GM19239 (cell line): ENCODE measurements at regions not wholly inside any gene's neighbourhood (a gene's known extent, or its start where the extent isn't known, plus 50 kb on each side); places are given as distances from the start of the nearest gene placed in this dataset.

Experiments
- DNase-seq: peaks from one replicate; pipeline ENCODE4 v3.0.0; 2011; ENCODE audit warnings: low spot score; ENCODE audit not compliant: insufficient read length
- FAIRE-seq: peaks from 2 replicates; lab custom pipeline; 2011; peaks lifted over from hg19 to GRCh38; lab: Jason Lieb, UNC

- DNase-seq (no peak), FAIRE-seq (no peak)
Observed at GRCh38 chr21:43305811-43306311, 121.1 kb downstream of the SIK1 start.

DNA sequence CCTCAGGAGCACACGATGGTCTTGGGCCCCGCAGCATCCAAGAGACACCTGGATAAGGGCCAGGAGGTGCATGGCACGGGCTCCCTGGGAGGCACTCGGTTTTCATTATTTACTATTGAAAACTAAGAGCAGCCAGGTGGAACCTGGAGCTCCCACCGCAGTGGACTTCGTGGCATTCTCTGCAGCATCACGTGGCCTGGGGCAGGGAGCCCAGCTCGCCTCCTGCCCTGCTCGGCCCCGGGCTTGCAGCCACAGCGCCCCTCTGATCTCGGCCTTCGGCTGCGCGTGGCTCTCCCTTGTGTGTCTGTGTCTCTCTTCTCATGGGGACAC, 121.6 kb downstream of the SIK1 start:
- DNase-seq (no peak), FAIRE-seq (no peak)

- no peak for FAIRE-seq
Observed at GRCh38 chr21:43304621-43305335, 122.2 kb downstream of the SIK1 start.

DNA sequence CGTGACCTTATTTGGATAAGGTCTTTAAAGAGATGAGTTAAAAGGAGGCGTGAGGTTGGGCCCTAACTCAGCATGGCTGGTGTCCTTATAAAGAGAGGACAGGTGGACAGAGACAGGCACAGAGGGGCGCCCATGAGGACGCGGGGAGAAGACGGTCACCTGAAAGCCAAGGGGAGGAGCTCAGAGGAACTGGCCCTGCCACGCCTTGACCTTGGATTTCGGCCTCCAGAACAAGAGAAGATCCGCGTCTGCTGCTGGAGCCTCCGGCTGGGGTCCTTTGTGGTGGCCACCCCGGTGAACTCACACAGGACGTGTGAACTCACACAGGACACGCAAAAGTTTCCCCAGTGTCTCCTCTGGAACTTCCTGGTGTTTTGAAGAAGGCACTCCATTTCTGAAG, 122.7 kb downstream of the SIK1 start:
- FAIRE-seq (no peak), DNase-seq (no peak)

More at GRCh38 chr21:43304621-43305335, 122.2 kb downstream of the SIK1 start:
- no peak for DNase-seq

DNA sequence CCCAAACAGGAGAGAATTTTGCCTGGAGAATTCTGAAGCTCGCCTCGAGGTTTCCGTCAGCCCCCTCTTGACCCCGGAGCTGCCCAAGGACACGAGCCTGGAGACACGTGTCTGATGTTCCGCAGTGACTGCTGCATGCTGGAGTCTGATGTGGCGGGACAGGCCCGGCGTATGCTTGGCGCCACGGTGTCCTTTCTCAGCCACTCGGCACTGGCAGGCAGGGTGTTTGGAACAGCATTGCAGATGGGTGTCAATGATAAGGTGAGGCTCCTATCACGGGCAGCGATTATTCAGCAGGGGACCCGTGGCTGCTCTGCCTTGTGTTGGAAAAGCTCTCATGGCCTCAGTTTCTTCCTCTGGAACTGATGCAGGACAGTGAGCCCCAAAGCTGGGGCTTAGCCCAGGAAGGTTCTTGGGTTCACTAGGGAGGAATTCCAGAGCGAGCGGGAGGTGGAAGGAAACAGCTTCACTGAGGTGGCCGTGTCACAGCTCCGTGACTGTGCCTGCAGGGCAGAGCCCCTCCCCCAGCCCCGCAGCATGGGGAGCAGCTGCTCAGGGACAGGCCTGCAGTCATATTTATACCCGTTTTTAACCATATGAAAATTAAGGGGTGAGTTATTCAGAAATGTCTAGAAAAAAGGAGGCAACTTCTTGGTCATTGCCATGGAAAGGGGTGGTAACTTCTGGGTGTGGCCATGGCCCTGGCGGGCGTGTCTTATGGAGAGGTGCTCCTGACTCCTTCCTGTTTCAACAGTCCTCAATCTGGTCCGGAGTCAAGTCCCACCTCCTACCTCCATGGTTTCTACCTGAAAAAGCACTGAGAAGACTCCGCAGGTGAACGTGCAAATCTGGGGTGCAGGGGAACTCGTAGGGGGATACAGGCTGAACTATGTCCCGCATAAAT, 123.4 kb downstream of the SIK1 start:
- FAIRE-seq, result no peak
- no peak for DNase-seq

DNA sequence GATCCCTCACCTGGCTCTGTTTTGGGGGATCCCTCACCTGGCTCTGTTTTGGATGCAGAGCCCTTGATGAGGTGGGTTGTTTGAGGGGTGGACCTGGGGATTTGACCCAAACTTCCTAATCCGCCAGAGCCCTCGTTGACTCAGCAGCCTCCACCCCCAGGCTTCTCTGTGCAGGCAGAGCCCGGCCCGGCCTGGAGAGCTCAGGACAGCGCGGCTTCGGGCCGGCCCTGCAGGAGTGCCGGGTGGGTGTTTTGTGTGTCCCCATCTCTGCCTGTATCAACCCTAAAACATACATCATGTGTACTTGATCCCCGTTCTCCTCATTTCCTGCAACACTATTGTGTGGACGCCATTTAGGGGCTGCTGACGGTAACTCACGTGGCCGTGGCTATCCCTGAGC, 124.2 kb downstream of the SIK1 start:
- DNase-seq, result no peak
- FAIRE-seq, result no peak

- DNase-seq (no peak), FAIRE-seq (no peak)
Observed at GRCh38 chr21:43302062-43302700, 124.8 kb downstream of the SIK1 start.

GRCh38 chr21:43301409-43302061, 125.4 kb downstream of the SIK1 start:
- FAIRE-seq (no peak), DNase-seq (no peak)

GRCh38 chr21:43300496-43301408, 126.2 kb downstream of the SIK1 start:
- FAIRE-seq (no peak), DNase-seq (no peak)

- FAIRE-seq (no peak), DNase-seq (no peak)
Observed at GRCh38 chr21:43299441-43300277, 127.3 kb downstream of the SIK1 start.

DNA sequence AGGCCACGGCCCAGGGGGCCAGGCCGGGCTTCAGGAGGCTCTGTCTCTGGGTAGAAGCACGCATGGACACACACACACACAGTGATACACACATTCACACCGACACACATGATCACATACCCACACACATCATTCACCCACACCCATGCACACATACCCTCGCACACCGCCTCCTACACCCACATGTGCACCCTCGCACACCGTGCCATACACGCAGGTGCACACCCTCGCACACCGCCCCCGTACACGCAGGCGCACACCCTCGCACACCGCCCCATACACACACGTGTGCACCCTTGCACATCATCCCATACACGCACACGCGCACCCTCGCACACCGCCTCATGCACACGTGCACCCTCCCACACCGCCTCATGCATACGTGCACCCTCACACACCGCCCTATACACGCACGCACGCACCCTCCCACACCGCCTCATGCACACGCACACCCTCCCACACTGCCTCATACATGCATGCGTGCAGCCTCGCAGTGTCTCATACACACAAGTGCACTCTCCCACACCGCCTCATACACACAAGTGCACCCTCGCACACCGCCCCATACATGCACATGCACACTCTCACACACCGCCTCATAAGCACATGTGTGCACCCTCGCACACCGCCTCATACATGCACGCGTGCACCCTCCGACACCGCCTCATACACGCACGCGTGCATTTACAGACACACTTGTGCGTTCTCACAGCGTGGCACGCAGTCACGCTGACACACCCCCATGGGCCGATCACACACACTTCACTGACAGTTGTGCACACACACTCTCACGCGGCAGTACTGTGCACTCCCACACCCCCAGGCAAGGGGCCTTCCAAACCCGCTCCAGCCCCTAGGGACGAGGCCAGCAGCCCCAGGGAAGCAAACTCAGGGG, 128.1 kb downstream of the SIK1 start:
- FAIRE-seq (no peak), DNase-seq (no peak)

GRCh38 chr21:43297989-43298388, 128.9 kb downstream of the SIK1 start:
- FAIRE-seq, result no peak

GRCh38 chr21:43297391-43297981, 128.7 kb downstream of the CRYAA start:
- FAIRE-seq (no peak), DNase-seq (no peak)

More at GRCh38 chr21:43297989-43298388, 128.9 kb downstream of the SIK1 start:
- no peak for DNase-seq

DNA sequence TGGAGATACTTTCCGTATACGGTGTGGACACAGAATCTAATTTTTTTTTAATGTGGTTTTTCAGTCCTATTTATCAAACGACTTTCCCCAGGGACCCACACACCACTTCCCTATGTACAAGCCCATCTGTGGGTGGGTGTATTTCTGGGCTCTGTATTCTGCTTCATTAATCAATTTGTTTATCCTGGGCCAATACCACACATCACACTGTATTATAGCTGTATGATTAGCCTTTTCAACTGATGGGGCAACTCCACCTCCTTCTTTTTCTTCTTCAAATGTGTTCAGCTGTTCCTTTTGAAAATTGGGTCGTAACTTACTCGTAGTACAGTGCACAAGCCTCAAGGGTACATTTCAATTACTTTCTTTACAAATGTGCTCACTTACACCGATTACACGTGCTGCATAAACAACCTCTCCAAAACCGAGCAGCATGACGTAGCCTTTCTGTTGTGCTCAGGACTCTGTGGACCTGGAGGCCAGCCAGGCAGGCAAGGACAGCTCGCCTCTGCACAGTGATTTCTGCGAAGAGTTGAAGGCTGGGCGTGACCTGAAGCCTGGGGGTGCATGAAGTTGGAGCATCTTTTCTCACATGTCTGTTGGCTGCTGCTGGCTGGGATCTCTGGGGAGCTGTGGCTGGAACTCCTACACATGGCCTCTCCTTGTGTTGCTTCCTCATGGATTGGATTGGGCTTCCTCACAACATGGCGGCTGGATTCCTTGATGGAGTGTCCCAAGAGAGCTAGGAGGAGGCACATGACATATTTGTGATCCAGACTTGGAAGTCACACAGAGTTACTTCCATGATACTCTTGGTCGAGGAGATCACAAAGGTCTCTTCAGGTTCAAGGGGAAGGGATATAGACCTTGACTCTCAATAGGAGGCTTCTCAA, 126.5 kb downstream of the CRYAA start:
- no peak for FAIRE-seq

DNA sequence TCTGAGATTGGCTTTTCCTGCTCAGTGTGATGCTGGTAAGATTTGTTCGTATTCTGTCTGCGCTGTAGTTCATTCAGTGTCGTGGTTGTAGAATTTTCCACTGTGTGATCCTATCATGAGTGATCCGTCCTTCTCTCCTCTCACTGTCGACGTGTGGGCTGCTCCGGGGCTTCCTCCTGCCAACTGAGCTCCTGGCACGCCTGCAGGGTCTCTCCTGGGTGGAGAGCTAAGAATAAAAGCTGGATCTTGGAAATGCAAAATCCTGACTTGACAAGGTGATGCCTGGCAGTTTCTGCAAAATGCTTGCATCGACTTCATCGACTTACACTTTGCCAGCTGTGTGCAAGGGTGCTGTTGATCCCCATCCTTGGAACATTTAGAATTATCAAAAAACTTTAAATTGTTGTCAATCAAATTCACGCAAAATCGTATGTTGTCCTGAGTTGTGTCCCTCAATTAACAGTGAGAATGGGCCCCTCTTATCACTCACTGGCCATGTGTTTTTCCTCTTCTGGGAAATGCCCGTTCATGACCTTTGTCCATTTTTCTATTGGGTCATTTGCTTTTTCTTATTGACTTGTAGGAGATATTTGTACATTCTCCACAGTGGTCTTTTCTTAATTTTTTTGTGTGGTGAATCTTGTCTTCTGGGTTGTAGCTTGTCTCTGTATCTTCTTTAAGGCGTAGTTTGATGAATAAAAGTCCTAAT, 125.5 kb downstream of the CRYAA start:
- DNase-seq (no peak), FAIRE-seq (no peak)

More for the DNA sequence above, 126.5 kb downstream of the CRYAA start:
- DNase-seq, result no peak

GRCh38 chr21:43292866-43293142, 124.0 kb downstream of the CRYAA start:
- no peak for FAIRE-seq
- DNase-seq, result no peak
